ENCODE measurements at regions not wholly inside any gene's neighbourhood (a gene's known extent, or its start where the extent isn't known, plus 50 kb on each side); places are given as distances from the start of the nearest gene placed in this dataset.

DNA sequence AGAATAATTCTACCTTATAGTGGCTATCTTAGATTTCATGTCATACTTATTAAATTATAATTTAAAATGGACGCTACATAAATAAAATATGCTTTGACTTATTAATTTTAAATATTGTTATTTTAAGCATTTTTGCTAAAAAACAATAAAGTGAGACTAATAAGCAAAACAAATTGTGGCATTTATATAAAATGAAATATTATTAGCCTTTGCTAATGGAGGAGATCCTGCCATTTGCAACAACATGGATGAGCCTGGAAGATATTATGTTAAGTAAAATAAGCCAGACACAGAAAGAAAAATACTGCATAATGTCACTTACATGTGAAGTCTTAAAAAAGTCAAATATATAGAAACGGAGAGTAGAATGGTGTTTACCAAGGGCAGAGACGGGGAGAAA is 54.8 kb upstream of the PIK3R4 start (continued):
- TF ChIP-seq, protein P1, sequence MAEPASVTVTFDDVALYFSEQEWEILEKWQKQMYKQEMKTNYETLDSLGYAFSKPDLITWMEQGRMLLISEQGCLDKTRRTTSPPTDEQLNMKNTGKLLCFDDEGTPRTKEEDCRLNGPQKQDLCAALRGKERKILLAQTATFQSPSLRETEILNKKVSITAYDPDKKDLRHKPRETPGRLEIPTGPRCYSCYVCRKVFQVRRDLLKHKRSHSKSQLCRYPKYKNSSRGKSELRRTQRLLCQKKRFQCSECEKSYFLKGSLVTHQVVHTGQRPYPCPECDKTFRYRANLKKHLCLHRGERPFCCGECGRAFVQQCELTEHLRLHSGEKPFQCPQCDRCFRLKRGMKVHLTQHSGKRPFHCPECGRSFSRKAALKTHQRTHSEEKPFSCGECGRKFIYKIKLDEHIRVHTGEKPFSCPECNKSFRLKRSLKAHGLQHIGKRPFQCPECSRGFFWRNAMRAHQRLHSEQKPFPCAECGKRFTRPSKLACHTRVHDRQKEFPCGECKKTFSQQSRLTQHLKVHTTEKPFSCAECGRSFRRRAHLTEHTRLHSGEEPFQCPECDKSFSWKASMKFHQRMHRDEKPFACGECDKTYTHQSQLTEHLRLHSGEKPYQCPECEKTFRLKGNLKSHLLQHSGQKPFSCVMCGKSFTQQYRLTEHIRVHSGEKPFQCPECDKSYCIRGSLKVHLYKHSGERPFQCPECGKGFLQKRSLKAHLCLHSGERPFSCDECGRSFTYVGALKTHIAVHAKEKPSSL (CRISPR knock-in tag; conservative IDR thresholded peaks at IDR 0.05) = no peak
- TF ChIP-seq ATF1 (CRISPR knock-in tag; IDR thresholded peaks at IDR 0.05) = no peak

DNA sequence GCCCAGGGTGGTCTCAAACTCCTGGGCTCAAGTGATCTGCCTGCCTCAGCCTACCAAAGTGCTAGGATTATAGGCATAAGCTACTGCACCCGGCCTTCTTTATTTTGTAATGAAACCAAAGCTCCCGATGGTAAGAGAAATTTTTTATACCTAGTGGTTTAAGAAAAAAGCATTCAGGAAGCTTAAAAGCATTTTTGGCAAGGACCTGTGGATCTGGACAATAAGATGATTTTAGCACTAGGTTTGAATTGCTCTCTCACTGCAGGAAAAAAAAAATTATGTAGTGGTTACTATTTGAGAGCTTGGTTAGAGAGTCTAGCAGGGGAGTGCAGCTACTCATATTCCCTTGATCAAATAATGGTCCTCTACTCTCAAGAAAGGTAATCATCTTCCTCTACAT is 64.9 kb upstream of the PIK3R4 start:
- CTCF ChIA-PET = no interaction called here

DNA sequence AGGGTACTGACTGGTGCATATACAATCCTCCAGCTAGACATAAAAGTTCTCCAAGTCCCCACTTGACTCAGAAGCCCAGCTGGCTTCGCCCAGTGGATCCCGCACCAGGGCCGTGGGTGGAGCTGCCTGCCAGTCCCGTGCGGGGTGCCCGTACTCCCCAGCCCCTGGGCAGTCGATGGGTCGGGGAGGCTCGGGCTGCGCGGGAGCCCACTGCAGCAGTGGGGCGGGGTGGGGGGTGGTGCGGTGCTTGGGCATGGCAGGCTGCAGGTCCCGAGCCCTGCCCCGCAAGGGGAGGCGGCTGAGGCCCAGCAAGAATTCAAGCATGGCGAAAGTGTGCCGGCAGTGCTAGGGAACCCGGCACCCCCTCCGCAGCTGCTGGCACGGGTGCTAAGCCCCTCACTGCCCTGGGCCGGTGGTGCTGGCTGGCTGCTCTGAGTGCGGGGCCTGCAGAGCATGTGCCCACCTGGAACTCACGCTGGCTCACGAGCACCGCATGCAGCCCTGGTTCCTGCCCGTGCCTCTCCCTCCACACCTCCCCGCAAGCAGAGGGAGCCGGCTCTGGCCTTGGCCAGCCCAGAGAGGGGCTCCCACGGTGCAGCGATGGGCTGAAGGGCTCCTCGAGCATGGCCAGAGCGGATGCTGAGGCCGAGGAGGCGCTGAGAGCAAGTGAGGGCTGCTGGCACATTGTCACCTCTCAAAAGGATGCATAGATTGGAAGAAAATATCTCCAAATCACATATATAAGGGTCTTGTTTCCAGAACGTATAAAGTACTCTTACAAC is 68.3 kb upstream of the PIK3R4 start:
- Mint-ChIP-seq H3K4me3 (no peak overlapping the region), H3K9me3 (peaks cover 51% of the 10 kb centered on the region), H3K27me3 (ENCODE audit: low read depth) (no peaks in the 10 kb centered on the region), H3K4me1 (peaks cover 26% of the 10 kb centered on the region), H3K36me3 (peaks cover 24% of the 10 kb centered on the region), H3K27ac (no peak overlapping the region)
- POLR2A ChIA-PET = interaction anchor here (0.6 kb wide), 1 partner anchor 23 kb away, joined by 3 read pairs; no protein-coding TSS in a partner anchor
- CTCF ChIA-PET = interaction anchor here (1.6 kb wide), 1 partner anchor 79 kb away, joined by 5 read pairs; the partner anchor contains the start of gene ATP2C1
- ATAC-seq (no peak), DNase-seq (ENCODE audit: low spot score) (no peak)
- no peak for TF ChIP-seq MYBL2 (CRISPR knock-in tag; IDR thresholded peaks at IDR 0.05)
- TF ChIP-seq ETV6 (CRISPR knock-in tag; IDR thresholded peaks at IDR 0.05) = no peak
- TF ChIP-seq IRF2 (CRISPR knock-in tag; IDR thresholded peaks at IDR 0.05; ENCODE audit: borderline replicate concordance, low read depth) = no peak
- TF ChIP-seq, protein P2, sequence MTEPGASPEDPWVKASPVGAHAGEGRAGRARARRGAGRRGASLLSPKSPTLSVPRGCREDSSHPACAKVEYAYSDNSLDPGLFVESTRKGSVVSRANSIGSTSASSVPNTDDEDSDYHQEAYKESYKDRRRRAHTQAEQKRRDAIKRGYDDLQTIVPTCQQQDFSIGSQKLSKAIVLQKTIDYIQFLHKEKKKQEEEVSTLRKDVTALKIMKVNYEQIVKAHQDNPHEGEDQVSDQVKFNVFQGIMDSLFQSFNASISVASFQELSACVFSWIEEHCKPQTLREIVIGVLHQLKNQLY (CRISPR knock-in tag; IDR thresholded peaks at IDR 0.05) = no peak
- TF ChIP-seq, protein P3, sequence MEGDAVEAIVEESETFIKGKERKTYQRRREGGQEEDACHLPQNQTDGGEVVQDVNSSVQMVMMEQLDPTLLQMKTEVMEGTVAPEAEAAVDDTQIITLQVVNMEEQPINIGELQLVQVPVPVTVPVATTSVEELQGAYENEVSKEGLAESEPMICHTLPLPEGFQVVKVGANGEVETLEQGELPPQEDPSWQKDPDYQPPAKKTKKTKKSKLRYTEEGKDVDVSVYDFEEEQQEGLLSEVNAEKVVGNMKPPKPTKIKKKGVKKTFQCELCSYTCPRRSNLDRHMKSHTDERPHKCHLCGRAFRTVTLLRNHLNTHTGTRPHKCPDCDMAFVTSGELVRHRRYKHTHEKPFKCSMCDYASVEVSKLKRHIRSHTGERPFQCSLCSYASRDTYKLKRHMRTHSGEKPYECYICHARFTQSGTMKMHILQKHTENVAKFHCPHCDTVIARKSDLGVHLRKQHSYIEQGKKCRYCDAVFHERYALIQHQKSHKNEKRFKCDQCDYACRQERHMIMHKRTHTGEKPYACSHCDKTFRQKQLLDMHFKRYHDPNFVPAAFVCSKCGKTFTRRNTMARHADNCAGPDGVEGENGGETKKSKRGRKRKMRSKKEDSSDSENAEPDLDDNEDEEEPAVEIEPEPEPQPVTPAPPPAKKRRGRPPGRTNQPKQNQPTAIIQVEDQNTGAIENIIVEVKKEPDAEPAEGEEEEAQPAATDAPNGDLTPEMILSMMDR (IDR thresholded peaks at IDR 0.05) = no peak
- no peak for TF ChIP-seq RORB (CRISPR knock-in tag; IDR thresholded peaks at IDR 0.05)
- no peak for TF ChIP-seq MXD4 (CRISPR knock-in tag; IDR thresholded peaks at IDR 0.05; ENCODE audit: borderline replicate concordance)
- no peak for TF ChIP-seq ATF1 (CRISPR knock-in tag; IDR thresholded peaks at IDR 0.05)
- TF ChIP-seq GABPB1 (CRISPR knock-in tag; IDR thresholded peaks at IDR 0.05) = no peak
- TF ChIP-seq, protein P4, sequence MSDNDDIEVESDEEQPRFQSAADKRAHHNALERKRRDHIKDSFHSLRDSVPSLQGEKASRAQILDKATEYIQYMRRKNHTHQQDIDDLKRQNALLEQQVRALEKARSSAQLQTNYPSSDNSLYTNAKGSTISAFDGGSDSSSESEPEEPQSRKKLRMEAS (CRISPR knock-in tag; IDR thresholded peaks at IDR 0.05) = no peak
- TF ChIP-seq NR3C1 (CRISPR knock-in tag; conservative IDR thresholded peaks at IDR 0.05; ENCODE audit: low read depth) = no peak
- TF ChIP-seq NFATC4 (CRISPR knock-in tag; IDR thresholded peaks at IDR 0.05) = no peak
- TF ChIP-seq, protein P5, sequence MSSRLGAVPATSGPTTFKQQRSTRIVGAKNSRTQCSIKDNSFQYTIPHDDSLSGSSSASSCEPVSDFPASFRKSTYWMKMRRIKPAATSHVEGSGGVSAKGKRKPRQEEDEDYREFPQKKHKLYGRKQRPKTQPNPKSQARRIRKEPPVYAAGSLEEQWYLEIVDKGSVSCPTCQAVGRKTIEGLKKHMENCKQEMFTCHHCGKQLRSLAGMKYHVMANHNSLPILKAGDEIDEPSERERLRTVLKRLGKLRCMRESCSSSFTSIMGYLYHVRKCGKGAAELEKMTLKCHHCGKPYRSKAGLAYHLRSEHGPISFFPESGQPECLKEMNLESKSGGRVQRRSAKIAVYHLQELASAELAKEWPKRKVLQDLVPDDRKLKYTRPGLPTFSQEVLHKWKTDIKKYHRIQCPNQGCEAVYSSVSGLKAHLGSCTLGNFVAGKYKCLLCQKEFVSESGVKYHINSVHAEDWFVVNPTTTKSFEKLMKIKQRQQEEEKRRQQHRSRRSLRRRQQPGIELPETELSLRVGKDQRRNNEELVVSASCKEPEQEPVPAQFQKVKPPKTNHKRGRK (CRISPR knock-in tag; IDR thresholded peaks at IDR 0.05; ENCODE audit: borderline replicate concordance) = no peak

More for the DNA sequence above, 64.9 kb upstream of the PIK3R4 start:
- H3K9me3 Mint-ChIP-seq = peaks cover 52% of the 10 kb centered on the region
- DNase-seq (ENCODE audit: low spot score) (no peak), ATAC-seq (no peak)
- H3K27ac Mint-ChIP-seq = no peak overlapping the region
- H3K27me3 Mint-ChIP-seq (ENCODE audit: low read depth) = no peaks in the 10 kb centered on the region
- POLR2A ChIA-PET = no interaction called here
- no peak for TF ChIP-seq NR2C2 (CRISPR knock-in tag; IDR thresholded peaks at IDR 0.05)
- no peak for TF ChIP-seq SOX15 (CRISPR knock-in tag; IDR thresholded peaks at IDR 0.05)
- TF ChIP-seq TEAD4 (CRISPR knock-in tag; IDR thresholded peaks at IDR 0.05) = no peak
- TF ChIP-seq, protein P6, sequence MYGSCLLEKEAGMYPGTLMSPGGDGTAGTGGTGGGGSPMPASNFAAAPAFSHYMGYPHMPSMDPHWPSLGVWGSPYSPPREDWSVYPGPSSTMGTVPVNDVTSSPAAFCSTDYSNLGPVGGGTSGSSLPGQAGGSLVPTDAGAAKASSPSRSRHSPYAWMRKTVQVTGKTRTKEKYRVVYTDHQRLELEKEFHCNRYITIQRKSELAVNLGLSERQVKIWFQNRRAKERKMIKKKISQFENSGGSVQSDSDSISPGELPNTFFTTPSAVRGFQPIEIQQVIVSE (CRISPR knock-in tag; IDR thresholded peaks at IDR 0.05; ENCODE audit: borderline replicate concordance) = no peak
- no peak for TF ChIP-seq KAT7 (CRISPR knock-in tag; IDR thresholded peaks at IDR 0.05; ENCODE audit: borderline replicate concordance)
- no peak for TF ChIP-seq ZNF263 (CRISPR knock-in tag; IDR thresholded peaks at IDR 0.05; ENCODE audit: low read depth)
- no peak for TF ChIP-seq ATF1 (CRISPR knock-in tag; IDR thresholded peaks at IDR 0.05)
- TF ChIP-seq SMAD4 (CRISPR knock-in tag; IDR thresholded peaks at IDR 0.05) = no peak
- TF ChIP-seq FOXP1 (CRISPR knock-in tag; IDR thresholded peaks at IDR 0.05; ENCODE audit: borderline replicate concordance) = no peak
- TF ChIP-seq, protein P7, sequence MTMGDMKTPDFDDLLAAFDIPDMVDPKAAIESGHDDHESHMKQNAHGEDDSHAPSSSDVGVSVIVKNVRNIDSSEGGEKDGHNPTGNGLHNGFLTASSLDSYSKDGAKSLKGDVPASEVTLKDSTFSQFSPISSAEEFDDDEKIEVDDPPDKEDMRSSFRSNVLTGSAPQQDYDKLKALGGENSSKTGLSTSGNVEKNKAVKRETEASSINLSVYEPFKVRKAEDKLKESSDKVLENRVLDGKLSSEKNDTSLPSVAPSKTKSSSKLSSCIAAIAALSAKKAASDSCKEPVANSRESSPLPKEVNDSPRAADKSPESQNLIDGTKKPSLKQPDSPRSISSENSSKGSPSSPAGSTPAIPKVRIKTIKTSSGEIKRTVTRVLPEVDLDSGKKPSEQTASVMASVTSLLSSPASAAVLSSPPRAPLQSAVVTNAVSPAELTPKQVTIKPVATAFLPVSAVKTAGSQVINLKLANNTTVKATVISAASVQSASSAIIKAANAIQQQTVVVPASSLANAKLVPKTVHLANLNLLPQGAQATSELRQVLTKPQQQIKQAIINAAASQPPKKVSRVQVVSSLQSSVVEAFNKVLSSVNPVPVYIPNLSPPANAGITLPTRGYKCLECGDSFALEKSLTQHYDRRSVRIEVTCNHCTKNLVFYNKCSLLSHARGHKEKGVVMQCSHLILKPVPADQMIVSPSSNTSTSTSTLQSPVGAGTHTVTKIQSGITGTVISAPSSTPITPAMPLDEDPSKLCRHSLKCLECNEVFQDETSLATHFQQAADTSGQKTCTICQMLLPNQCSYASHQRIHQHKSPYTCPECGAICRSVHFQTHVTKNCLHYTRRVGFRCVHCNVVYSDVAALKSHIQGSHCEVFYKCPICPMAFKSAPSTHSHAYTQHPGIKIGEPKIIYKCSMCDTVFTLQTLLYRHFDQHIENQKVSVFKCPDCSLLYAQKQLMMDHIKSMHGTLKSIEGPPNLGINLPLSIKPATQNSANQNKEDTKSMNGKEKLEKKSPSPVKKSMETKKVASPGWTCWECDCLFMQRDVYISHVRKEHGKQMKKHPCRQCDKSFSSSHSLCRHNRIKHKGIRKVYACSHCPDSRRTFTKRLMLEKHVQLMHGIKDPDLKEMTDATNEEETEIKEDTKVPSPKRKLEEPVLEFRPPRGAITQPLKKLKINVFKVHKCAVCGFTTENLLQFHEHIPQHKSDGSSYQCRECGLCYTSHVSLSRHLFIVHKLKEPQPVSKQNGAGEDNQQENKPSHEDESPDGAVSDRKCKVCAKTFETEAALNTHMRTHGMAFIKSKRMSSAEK (CRISPR knock-in tag; IDR thresholded peaks at IDR 0.05; ENCODE audit: borderline replicate concordance) = no peak
- H3K4me1 Mint-ChIP-seq = peaks cover 3% of the 10 kb centered on the region
- no peak overlapping the region for H3K4me3 Mint-ChIP-seq
- peaks cover 21% of the 10 kb centered on the region for H3K36me3 Mint-ChIP-seq

Data from WTC11 (cell line).